MCF 10A (cell line): ENCODE measurements at regions not wholly inside any gene's neighbourhood (a gene's known extent, or its start where the extent isn't known, plus 50 kb on each side); places are given as distances from the start of the nearest gene placed in this dataset.
"Not testable (repeated sequence)": the region's sequence is repeated elsewhere in the genome, so short reads cannot be mapped to it uniquely, and the experiment has no call there.

Source experiments
- BruUV-seq: library from RNA; stranded (reverse); fragments of 400-500 nt; replicated peaks from 2 replicates; lab custom pipeline; 2021; lab: Mats Ljungman, UMichigan
- CTCF ChIA-PET: fragments of 300-600 bp; sonication (Branson Sonifier 250); formaldehyde crosslinking; extraction: SDS; loops from one replicate; lab custom pipeline; 2021; ENCODE audit warnings: antibody characterized with exemption, inconsistent platforms; lab: Yijun Ruan, JAX
- POLR2A ChIA-PET: fragments of 300-600, 350-650 bp; sonication (Branson Sonifier 250); formaldehyde crosslinking; extraction: SDS; loops from one replicate; lab custom pipeline; 2020; ENCODE audit warnings: antibody characterized with exemption, inconsistent platforms; lab: Yijun Ruan, JAX
- DNase-seq: peaks from one replicate; pipeline ENCODE4 v3.0.0-alpha.2; 2018; ENCODE audit not compliant: unreplicated experiment
- H3K27ac Mint-ChIP-seq: one replicate; pipeline ENCODE4 v1.8.0; 2022; ENCODE audit warnings: mild to moderate bottlenecking, low read depth, mixed read lengths; ENCODE audit not compliant: unreplicated experiment
- H3K27me3 Mint-ChIP-seq: one replicate; pipeline ENCODE4 v1.8.0; 2022; ENCODE audit warnings: mixed read lengths; ENCODE audit not compliant: insufficient read depth, unreplicated experiment
- H3K36me3 Mint-ChIP-seq: one replicate; pipeline ENCODE4 v1.8.0; 2022; ENCODE audit warnings: mild to moderate bottlenecking, moderate library complexity, mixed read lengths; ENCODE audit not compliant: insufficient read depth, unreplicated experiment
- H3K4me1 Mint-ChIP-seq: one replicate; pipeline ENCODE4 v1.8.0; 2022; ENCODE audit warnings: mixed read lengths; ENCODE audit not compliant: insufficient read depth, unreplicated experiment
- H3K4me3 Mint-ChIP-seq: one replicate; pipeline ENCODE4 v1.8.0; 2022; ENCODE audit warnings: mild to moderate bottlenecking, moderate library complexity, mixed read lengths; ENCODE audit not compliant: unreplicated experiment
- H3K9me3 Mint-ChIP-seq: one replicate; pipeline ENCODE4 v1.8.0; 2022; ENCODE audit warnings: mixed read lengths; ENCODE audit not compliant: unreplicated experiment
- intact Hi-C: fragments of 100-400 bp; cut with micrococcal nuclease; formaldehyde crosslinking; loops from 2 replicates; pipeline ENCODE4 v1.14.1; 2022
- TF ChIP-seq, protein P1 (sequence below): fragments of 200-600 bp; IDR thresholded peaks from one replicate; pipeline ENCODE4 v1.8.0; 2022; ENCODE audit warnings: antibody characterized with exemption, mild to moderate bottlenecking; ENCODE audit not compliant: unreplicated experiment

DNA sequence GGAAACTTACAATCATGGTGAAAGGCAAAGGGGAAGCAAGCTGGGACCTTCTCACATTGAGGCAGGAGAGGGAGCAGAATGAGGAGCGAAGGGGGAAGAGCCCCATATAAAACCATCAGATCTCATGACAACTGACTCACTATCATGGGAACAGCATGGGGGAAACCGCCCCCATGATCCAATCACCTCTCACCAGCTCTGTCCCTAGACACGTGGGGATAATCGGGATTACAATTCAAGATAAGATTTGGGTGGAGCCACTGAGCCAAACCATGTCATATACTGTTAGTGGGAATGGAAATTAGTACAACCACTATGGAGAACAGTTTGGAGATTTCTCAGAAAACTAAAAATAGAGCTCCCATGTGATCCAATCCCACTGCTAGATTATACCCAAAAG is 163.7 kb downstream of the MANEA start:
- no TSS peak for BruUV-seq

DNA sequence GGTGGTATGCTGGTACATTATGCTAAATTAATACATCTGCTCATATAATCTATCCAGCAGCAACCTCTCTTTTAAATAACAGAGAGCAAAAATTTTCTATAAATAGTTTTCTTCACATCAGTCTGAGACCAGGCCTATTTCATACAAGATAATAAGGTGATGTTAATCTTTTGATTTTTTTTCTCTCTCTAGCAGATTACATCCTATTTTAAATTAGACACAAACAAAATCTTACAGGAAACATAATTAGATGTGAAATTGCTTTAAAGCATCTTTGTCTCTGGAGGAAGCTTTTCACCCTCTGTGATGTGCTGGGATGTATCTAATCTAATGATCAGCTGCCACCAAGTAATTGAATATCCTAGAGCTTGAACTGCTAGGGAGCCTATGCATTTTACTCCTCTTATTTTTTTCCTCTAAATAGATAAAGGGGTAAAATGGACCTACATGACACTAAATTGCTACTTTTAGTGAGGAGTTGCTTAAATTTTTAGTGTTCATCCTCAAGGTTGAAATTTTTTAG is 165.5 kb downstream of the MANEA start:
- ChIA-PET CTCF (no interaction called here), POLR2A (no interaction called here)
- intact Hi-C loops: no loop called here
- Mint-ChIP-seq H3K9me3 (no peaks in the 10 kb centered on the region), H3K27ac (no peak overlapping the region), H3K4me3 (no peak overlapping the region), H3K36me3 (no peaks in the 10 kb centered on the region), H3K27me3 (peaks cover 60% of the 10 kb centered on the region), H3K4me1 (no peaks in the 10 kb centered on the region)
- no TSS peak for BruUV-seq
- TF ChIP-seq, protein P1, sequence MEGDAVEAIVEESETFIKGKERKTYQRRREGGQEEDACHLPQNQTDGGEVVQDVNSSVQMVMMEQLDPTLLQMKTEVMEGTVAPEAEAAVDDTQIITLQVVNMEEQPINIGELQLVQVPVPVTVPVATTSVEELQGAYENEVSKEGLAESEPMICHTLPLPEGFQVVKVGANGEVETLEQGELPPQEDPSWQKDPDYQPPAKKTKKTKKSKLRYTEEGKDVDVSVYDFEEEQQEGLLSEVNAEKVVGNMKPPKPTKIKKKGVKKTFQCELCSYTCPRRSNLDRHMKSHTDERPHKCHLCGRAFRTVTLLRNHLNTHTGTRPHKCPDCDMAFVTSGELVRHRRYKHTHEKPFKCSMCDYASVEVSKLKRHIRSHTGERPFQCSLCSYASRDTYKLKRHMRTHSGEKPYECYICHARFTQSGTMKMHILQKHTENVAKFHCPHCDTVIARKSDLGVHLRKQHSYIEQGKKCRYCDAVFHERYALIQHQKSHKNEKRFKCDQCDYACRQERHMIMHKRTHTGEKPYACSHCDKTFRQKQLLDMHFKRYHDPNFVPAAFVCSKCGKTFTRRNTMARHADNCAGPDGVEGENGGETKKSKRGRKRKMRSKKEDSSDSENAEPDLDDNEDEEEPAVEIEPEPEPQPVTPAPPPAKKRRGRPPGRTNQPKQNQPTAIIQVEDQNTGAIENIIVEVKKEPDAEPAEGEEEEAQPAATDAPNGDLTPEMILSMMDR: no peak
- no peak for DNase-seq

More for the DNA sequence above, 163.7 kb downstream of the MANEA start:
- peaks cover 65% of the 10 kb centered on the region for H3K27me3 Mint-ChIP-seq
- POLR2A ChIA-PET: no interaction called here
- TF ChIP-seq, protein P1: no peak
- no peaks in the 10 kb centered on the region for H3K36me3 Mint-ChIP-seq
- intact Hi-C loops: no loop called here
- no peak overlapping the region for H3K4me3 Mint-ChIP-seq
- no peak overlapping the region for H3K27ac Mint-ChIP-seq
- H3K9me3 Mint-ChIP-seq: no peaks in the 10 kb centered on the region
- no peaks in the 10 kb centered on the region for H3K4me1 Mint-ChIP-seq
- DNase-seq: no peak
- CTCF ChIA-PET: no interaction called here

GRCh38 chr6:95743591-95743990 is 166.3 kb downstream of the MANEA start:
- Mint-ChIP-seq H3K9me3 (no peaks in the 10 kb centered on the region), H3K4me1 (no peaks in the 10 kb centered on the region), H3K36me3 (no peaks in the 10 kb centered on the region), H3K27me3 (peaks cover 54% of the 10 kb centered on the region), H3K4me3 (no peak overlapping the region), H3K27ac (no peak overlapping the region)
- intact Hi-C loops: no loop called here
- DNase-seq: no peak
- TF ChIP-seq, protein P1: no peak
- ChIA-PET POLR2A (no interaction called here), CTCF (no interaction called here)
- BruUV-seq: no TSS peak

DNA sequence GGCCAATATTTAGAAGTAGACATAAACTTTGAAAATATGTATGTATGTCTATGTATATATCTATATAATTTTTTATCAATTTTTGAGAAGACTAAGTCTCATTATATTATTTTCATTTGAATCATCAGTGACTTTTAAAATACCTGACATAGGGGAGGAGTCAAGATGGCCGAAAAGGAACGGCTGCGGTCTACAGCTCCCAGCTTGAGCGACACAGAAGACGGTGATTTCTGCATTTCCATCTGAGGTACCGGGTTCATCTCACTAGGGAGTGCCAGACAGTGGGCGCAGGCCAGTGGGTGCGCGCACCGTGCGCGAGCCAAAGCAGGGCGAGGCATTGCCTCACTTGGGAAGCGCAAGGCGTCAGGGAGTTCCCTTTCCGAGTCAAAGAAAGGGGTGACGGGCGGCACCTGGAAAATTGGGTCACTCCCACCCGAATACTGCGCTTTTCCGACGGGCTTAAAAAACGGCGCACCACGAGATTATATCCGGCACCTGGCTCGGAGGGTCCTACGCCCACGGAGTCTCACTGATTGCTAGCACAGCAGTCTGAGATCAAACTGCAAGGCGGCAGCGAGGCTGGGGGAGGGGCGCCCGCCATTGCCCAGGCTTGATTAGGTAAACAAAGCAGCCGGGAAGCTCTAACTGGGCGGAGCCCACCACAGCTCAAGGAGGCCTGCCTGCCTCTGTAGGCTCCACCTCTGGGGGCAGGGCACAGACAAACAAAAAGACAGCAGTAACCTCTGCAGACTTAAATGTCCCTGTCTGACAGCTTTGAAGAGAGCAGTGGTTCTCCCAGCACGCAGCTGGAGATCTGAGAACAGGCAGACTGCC is 181.1 kb downstream of the MANEA start:
- POLR2A ChIA-PET, H3K4me3 Mint-ChIP-seq, intact Hi-C loops, H3K9me3 Mint-ChIP-seq, H3K27me3 Mint-ChIP-seq, H3K36me3 Mint-ChIP-seq, DNase-seq, H3K4me1 Mint-ChIP-seq, CTCF ChIA-PET, H3K27ac Mint-ChIP-seq, BruUV-seq: not testable (repeated sequence)
